HFF-Myc (cell line): ENCODE measurements at regions not wholly inside any gene's neighbourhood (a gene's known extent, or its start where the extent isn't known, plus 50 kb on each side); places are given as distances from the start of the nearest gene placed in this dataset.

Experiments used
- DNase-seq: peaks from one replicate; pipeline ENCODE4 v3.0.0-alpha.2; 2011; ENCODE audit warnings: low read depth; ENCODE audit errors: extremely low read depth
- H3K4me3 ChIP-seq: replicated peaks from 2 replicates; pipeline ENCODE4 v1.5.1; 2011; ENCODE audit warnings: low read depth, mild to moderate bottlenecking, control low read depth, low read length
- CTCF ChIP-seq: IDR thresholded peaks from 2 replicates; pipeline ENCODE4 v1.5.1; 2012; ENCODE audit warnings: mild to moderate bottlenecking, low read depth, low read length, control low read depth; ENCODE audit errors: missing control alignments

GRCh38 chr13:109568339-109568818 is 218.0 kb downstream of the IRS2 start:
- H3K4me3 ChIP-seq: no peak overlapping the region
- TF ChIP-seq CTCF: no peak
- DNase-seq: no peak

GRCh38 chr13:109567315-109567714 is 219.1 kb downstream of the IRS2 start:
- no peak overlapping the region for H3K4me3 ChIP-seq
- DNase-seq: no peak
- no peak for TF ChIP-seq CTCF

- TF ChIP-seq CTCF: no peak
- DNase-seq: no peak
- H3K4me3 ChIP-seq: no peak overlapping the region
Observed at GRCh38 chr13:109565877-109566276, 220.5 kb downstream of the IRS2 start.

- DNase-seq: no peak
- TF ChIP-seq CTCF: no peak
- no peak overlapping the region for H3K4me3 ChIP-seq
Observed at GRCh38 chr13:109548374-109548773, 238.0 kb downstream of the IRS2 start.

- DNase-seq: no peak
- H3K4me3 ChIP-seq: no peak overlapping the region
- TF ChIP-seq CTCF: no peak
Observed at GRCh38 chr13:109547942-109548341, 238.4 kb downstream of the IRS2 start.

- no peak for DNase-seq
- no peak overlapping the region for H3K4me3 ChIP-seq
- TF ChIP-seq CTCF: no peak
Observed at GRCh38 chr13:109545931-109546330, 240.5 kb downstream of the IRS2 start.

- TF ChIP-seq CTCF: no peak
- DNase-seq: no peak
- no peak overlapping the region for H3K4me3 ChIP-seq
Observed at GRCh38 chr13:109541081-109541480, 245.3 kb downstream of the IRS2 start.
